OCI-LY7 (cell line): ENCODE measurements at regions not wholly inside any gene's neighbourhood (a gene's known extent, or its start where the extent isn't known, plus 50 kb on each side); places are given as distances from the start of the nearest gene placed in this dataset.

Experiments used
- BruUV-seq: library from RNA; stranded (reverse); fragments of 400-500 nt; replicated peaks from 2 replicates; lab custom pipeline; 2021; lab: Mats Ljungman, UMichigan
- CTCF ChIA-PET: fragments of 300-600 bp; sonication (Branson Sonifier 250); formaldehyde crosslinking; loops from one replicate; lab custom pipeline; 2022; ENCODE audit warnings: antibody characterized with exemption; ENCODE audit not compliant: unreplicated experiment; lab: Charles Lee
- POLR2A ChIA-PET: fragments of 300-600 bp; sonication (Branson Sonifier 250); formaldehyde crosslinking; loops from one replicate; lab custom pipeline; 2022; ENCODE audit warnings: antibody characterized with exemption; lab: Charles Lee
- DNase-seq: peaks from one replicate; pipeline ENCODE4 v3.0.0-alpha.2; 2015; ENCODE audit warnings: low spot score
- H2AFZ ChIP-seq: fragments of 200-600 bp; sonication (generic), shearing (Covaris generic); 2 replicates; pipeline ENCODE4 v1.6.1; 2014; ENCODE audit warnings: mild to moderate bottlenecking, antibody characterized with exemption, low read length, moderate library complexity
- H3K27ac ChIP-seq: fragments of 200-600 bp; sonication (generic); 2 replicates; pipeline ENCODE4 v1.5.1; 2014; ENCODE audit warnings: mixed run types, low read depth, mild to moderate bottlenecking, moderate library complexity, low read length, inconsistent platforms; ENCODE audit not compliant: poor library complexity, severe bottlenecking
- H3K36me3 ChIP-seq: fragments of 200-600 bp; sonication (generic); 2 replicates; pipeline ENCODE4 v1.6.1; 2014; ENCODE audit warnings: mild to moderate bottlenecking, antibody characterized with exemption, low read length, moderate library complexity, mixed read lengths; ENCODE audit not compliant: insufficient read depth
- H3K4me1 ChIP-seq: fragments of 200-600 bp; sonication (generic); 2 replicates; pipeline ENCODE4 v1.5.1; 2014; ENCODE audit warnings: mild to moderate bottlenecking, low read length; ENCODE audit not compliant: insufficient read depth, poor library complexity, severe bottlenecking
- H3K4me2 ChIP-seq: fragments of 200-600 bp; sonication (generic); 2 replicates; pipeline ENCODE4 v1.6.1; 2014; ENCODE audit warnings: mild to moderate bottlenecking, low read length
- H3K4me3 ChIP-seq: fragments of 200-600 bp; sonication (generic); 2 replicates; pipeline ENCODE4 v1.5.1; 2014; ENCODE audit warnings: mild to moderate bottlenecking, low read depth, low read length; ENCODE audit not compliant: poor library complexity, severe bottlenecking
- H3K79me2 ChIP-seq: fragments of 200-600 bp; sonication (generic); 2 replicates; pipeline ENCODE4 v1.6.1; 2016; ENCODE audit warnings: low read depth, mild to moderate bottlenecking, low read length, moderate library complexity, mixed read lengths; ENCODE audit not compliant: insufficient read depth
- H3K9me2 ChIP-seq: fragments of 200-600 bp; sonication (generic); 2 replicates; pipeline ENCODE4 v1.6.1; 2016; ENCODE audit warnings: mild to moderate bottlenecking, low read length, mixed read lengths; ENCODE audit not compliant: insufficient read depth
- H3K9me3 ChIP-seq: fragments of 200-600 bp; sonication (generic); 2 replicates; pipeline ENCODE4 v1.6.1; 2014; ENCODE audit warnings: mild to moderate bottlenecking, mixed run types, low read length, mixed read lengths
- H4K20me1 ChIP-seq: fragments of 200-600 bp; sonication (generic); 2 replicates; pipeline ENCODE4 v1.6.1; 2014; ENCODE audit warnings: mild to moderate bottlenecking, antibody characterized with exemption, low read length, moderate library complexity, mixed read lengths; ENCODE audit not compliant: insufficient read depth
- CTCF ChIP-seq: fragments of 200-600 bp; sonication (generic); conservative IDR thresholded peaks from 2 replicates; pipeline ENCODE4 v1.5.1; 2014; ENCODE audit warnings: mild to moderate bottlenecking, antibody characterized with exemption, low read length, moderate library complexity, mixed read lengths
- EZH2phosphoT487 ChIP-seq: fragments of 200-600 bp; sonication (generic); IDR thresholded peaks from 2 replicates; pipeline ENCODE4 v1.6.1; 2018; ENCODE audit warnings: low read depth, borderline replicate concordance, mild to moderate bottlenecking, mixed run types, antibody characterized with exemption, low read length, moderate library complexity, mixed read lengths
- intact Hi-C: fragments of 100-400 bp; cut with micrococcal nuclease; formaldehyde crosslinking; loops from one replicate; pipeline ENCODE4 v1.10.0; 2022; ENCODE audit not compliant: unreplicated experiment

GRCh38 chr2:48112911-48113680 is 201.4 kb upstream of the FOXN2 start:
- TF ChIP-seq EZH2phosphoT487, result no peak
- Histone ChIP-seq H3K9me3 (no peaks in the 10 kb centered on the region), H3K9me2 (no peaks in the 10 kb centered on the region), H3K4me1 (peaks cover 7% of the 10 kb centered on the region), H3K4me2 (no peak overlapping the region), H3K27ac (no peak overlapping the region), H4K20me1 (no peaks in the 10 kb centered on the region), H3K79me2 (no peaks in the 10 kb centered on the region), H3K36me3 (no peaks in the 10 kb centered on the region), H2AFZ (no peak overlapping the region), H3K4me3 (no peak overlapping the region)
- DNase-seq, result no peak
- POLR2A ChIA-PET, result interaction anchor here (0.7 kb wide), 1 partner anchor 167 kb away, joined by 4 read pairs; no protein-coding TSS in a partner anchor
- BruUV-seq, result no TSS peak
- intact Hi-C loops, result no loop called here
- CTCF ChIA-PET, result no interaction called here

- ChIA-PET CTCF (no interaction called here), POLR2A (no interaction called here)
- BruUV-seq, result no TSS peak
- Histone ChIP-seq H2AFZ (no peak overlapping the region), H3K27ac (no peak overlapping the region), H3K4me3 (no peak overlapping the region), H3K4me2 (no peak overlapping the region), H4K20me1 (no peaks in the 10 kb centered on the region), H3K9me3 (no peaks in the 10 kb centered on the region), H3K9me2 (no peaks in the 10 kb centered on the region), H3K36me3 (no peaks in the 10 kb centered on the region), H3K4me1 (peaks cover 7% of the 10 kb centered on the region), H3K79me2 (no peaks in the 10 kb centered on the region)
- DNase-seq, result no peak
- TF ChIP-seq EZH2phosphoT487 (no peak), CTCF (no peak)
- intact Hi-C loops, result no loop called here
These were observed 200.7 kb upstream of the FOXN2 start for GRCh38 chr2:48113767-48114166.

GRCh38 chr2:48114256-48114655 is 200.2 kb upstream of the FOXN2 start:
- no peak for DNase-seq
- no peak overlapping the region for H2AFZ ChIP-seq
- H3K36me3 ChIP-seq, result no peaks in the 10 kb centered on the region
- no peak overlapping the region for H3K4me2 ChIP-seq
- no peaks in the 10 kb centered on the region for H4K20me1 ChIP-seq
- no peak overlapping the region for H3K27ac ChIP-seq
- H3K9me3 ChIP-seq, result no peaks in the 10 kb centered on the region
- no peak for TF ChIP-seq EZH2phosphoT487
- no peak for TF ChIP-seq CTCF
- CTCF ChIA-PET, result no interaction called here
- no peaks in the 10 kb centered on the region for H3K9me2 ChIP-seq
- BruUV-seq, result no TSS peak
- POLR2A ChIA-PET, result no interaction called here
- H3K79me2 ChIP-seq, result no peaks in the 10 kb centered on the region
- intact Hi-C loops, result no loop called here
- H3K4me3 ChIP-seq, result no peak overlapping the region
- H3K4me1 ChIP-seq, result peaks cover 7% of the 10 kb centered on the region
